MCF 10A (cell line): ENCODE measurements at regions not wholly inside any gene's neighbourhood (a gene's known extent, or its start where the extent isn't known, plus 50 kb on each side); places are given as distances from the start of the nearest gene placed in this dataset.

Source experiments
- BruUV-seq: library from RNA; stranded (reverse); fragments of 400-500 nt; replicated peaks from 2 replicates; lab custom pipeline; 2021; lab: Mats Ljungman, UMichigan
- CTCF ChIA-PET: fragments of 300-600 bp; sonication (Branson Sonifier 250); formaldehyde crosslinking; extraction: SDS; loops from one replicate; lab custom pipeline; 2021; ENCODE audit warnings: antibody characterized with exemption, inconsistent platforms; lab: Yijun Ruan, JAX
- POLR2A ChIA-PET: fragments of 300-600, 350-650 bp; sonication (Branson Sonifier 250); formaldehyde crosslinking; extraction: SDS; loops from one replicate; lab custom pipeline; 2020; ENCODE audit warnings: antibody characterized with exemption, inconsistent platforms; lab: Yijun Ruan, JAX
- DNase-seq: peaks from one replicate; pipeline ENCODE4 v3.0.0-alpha.2; 2018; ENCODE audit not compliant: unreplicated experiment
- H3K27ac Mint-ChIP-seq: one replicate; pipeline ENCODE4 v1.8.0; 2022; ENCODE audit warnings: mild to moderate bottlenecking, low read depth, mixed read lengths; ENCODE audit not compliant: unreplicated experiment
- H3K27me3 Mint-ChIP-seq: one replicate; pipeline ENCODE4 v1.8.0; 2022; ENCODE audit warnings: mixed read lengths; ENCODE audit not compliant: insufficient read depth, unreplicated experiment
- H3K36me3 Mint-ChIP-seq: one replicate; pipeline ENCODE4 v1.8.0; 2022; ENCODE audit warnings: mild to moderate bottlenecking, moderate library complexity, mixed read lengths; ENCODE audit not compliant: insufficient read depth, unreplicated experiment
- H3K4me1 Mint-ChIP-seq: one replicate; pipeline ENCODE4 v1.8.0; 2022; ENCODE audit warnings: mixed read lengths; ENCODE audit not compliant: insufficient read depth, unreplicated experiment
- H3K4me3 Mint-ChIP-seq: one replicate; pipeline ENCODE4 v1.8.0; 2022; ENCODE audit warnings: mild to moderate bottlenecking, moderate library complexity, mixed read lengths; ENCODE audit not compliant: unreplicated experiment
- H3K9me3 Mint-ChIP-seq: one replicate; pipeline ENCODE4 v1.8.0; 2022; ENCODE audit warnings: mixed read lengths; ENCODE audit not compliant: unreplicated experiment
- CTCF ChIP-seq: fragments of 200-600 bp; IDR thresholded peaks from one replicate; pipeline ENCODE4 v1.8.0; 2022; ENCODE audit warnings: antibody characterized with exemption, mild to moderate bottlenecking; ENCODE audit not compliant: unreplicated experiment
- intact Hi-C: fragments of 100-400 bp; cut with micrococcal nuclease; formaldehyde crosslinking; loops from 2 replicates; pipeline ENCODE4 v1.14.1; 2022

- H3K4me3 Mint-ChIP-seq, result no peak overlapping the region
- no peak for TF ChIP-seq CTCF
- H3K36me3 Mint-ChIP-seq, result no peaks in the 10 kb centered on the region
- intact Hi-C loops, result no loop called here
- no peaks in the 10 kb centered on the region for H3K4me1 Mint-ChIP-seq
- peaks cover 42% of the 10 kb centered on the region for H3K27me3 Mint-ChIP-seq
- POLR2A ChIA-PET, result no interaction called here
- no TSS peak for BruUV-seq
- no peaks in the 10 kb centered on the region for H3K9me3 Mint-ChIP-seq
- CTCF ChIA-PET, result no interaction called here
- no peak overlapping the region for H3K27ac Mint-ChIP-seq
- no peak for DNase-seq
These were observed 766.5 kb downstream of the SATB2 start for GRCh38 chr2:198691236-198691635.

- no peaks in the 10 kb centered on the region for H3K9me3 Mint-ChIP-seq
- BruUV-seq, result no TSS peak
- H3K27me3 Mint-ChIP-seq, result peaks cover 72% of the 10 kb centered on the region
- TF ChIP-seq CTCF, result no peak
- CTCF ChIA-PET, result interaction anchor here (2.0 kb wide), 1 partner anchor 10 kb away, joined by 5 read pairs; no protein-coding TSS in a partner anchor
- H3K27ac Mint-ChIP-seq, result no peak overlapping the region
- H3K36me3 Mint-ChIP-seq, result no peaks in the 10 kb centered on the region
- POLR2A ChIA-PET, result no interaction called here
- intact Hi-C loops, result no loop called here
- no peaks in the 10 kb centered on the region for H3K4me1 Mint-ChIP-seq
- DNase-seq, result no peak
- H3K4me3 Mint-ChIP-seq, result no peak overlapping the region
These were observed 793.4 kb downstream of the SATB2 start for GRCh38 chr2:198664321-198664720.

GRCh38 chr2:198662905-198663304 is 794.8 kb downstream of the SATB2 start:
- TF ChIP-seq CTCF, result no peak
- Mint-ChIP-seq H3K9me3 (no peaks in the 10 kb centered on the region), H3K4me1 (no peaks in the 10 kb centered on the region), H3K4me3 (no peak overlapping the region), H3K36me3 (no peaks in the 10 kb centered on the region), H3K27me3 (peaks cover 63% of the 10 kb centered on the region), H3K27ac (no peak overlapping the region)
- BruUV-seq, result no TSS peak
- CTCF ChIA-PET, result interaction anchor here (0.6 to 2.0 kb wide), 3 partner anchors 9 to 1076 kb away, joined by 3 to 5 read pairs (median 3); no protein-coding TSS in a partner anchor
- POLR2A ChIA-PET, result interaction anchor here (0.5 kb wide), 1 partner anchor 107 kb away, joined by 4 read pairs; no protein-coding TSS in a partner anchor
- intact Hi-C loops, result no loop called here
- no peak for DNase-seq

DNA sequence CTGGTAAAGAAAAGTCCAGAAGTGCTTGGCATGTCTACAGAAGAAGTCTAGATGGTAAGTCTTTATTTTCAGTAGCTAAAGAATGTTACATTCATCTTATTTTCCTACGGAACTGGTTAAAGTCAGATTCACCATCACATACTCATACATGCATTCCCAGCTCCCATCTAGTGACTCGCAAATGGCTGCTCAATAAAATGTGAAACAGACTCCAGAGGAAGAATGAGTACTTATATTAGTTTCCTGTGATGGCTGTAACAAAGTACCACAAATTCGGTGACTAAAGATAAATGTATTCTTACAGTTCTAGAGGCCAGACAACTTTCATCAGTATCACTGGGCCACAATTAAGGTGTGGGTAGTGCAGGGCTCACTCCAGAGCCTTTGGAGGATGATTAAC is 797.2 kb downstream of the SATB2 start:
- POLR2A ChIA-PET, result no interaction called here
- CTCF ChIA-PET, result no interaction called here

More for the DNA sequence above, 797.2 kb downstream of the SATB2 start:
- no peak for DNase-seq
- Mint-ChIP-seq H3K4me1 (no peaks in the 10 kb centered on the region), H3K36me3 (no peaks in the 10 kb centered on the region), H3K27me3 (peaks cover 67% of the 10 kb centered on the region), H3K27ac (no peak overlapping the region), H3K9me3 (no peaks in the 10 kb centered on the region), H3K4me3 (no peak overlapping the region)
- no peak for TF ChIP-seq CTCF
- intact Hi-C loops, result no loop called here
- no TSS peak for BruUV-seq
